Muscle of arm (tissue), 1 donor: ENCODE measurements at regions not wholly inside any gene's neighbourhood (a gene's known extent, or its start where the extent isn't known, plus 50 kb on each side); places are given as distances from the start of the nearest gene placed in this dataset.

Experiments used
- DNase-seq: peaks from one replicate; pipeline ENCODE4 v3.0.0-alpha.2; 2013

DNA sequence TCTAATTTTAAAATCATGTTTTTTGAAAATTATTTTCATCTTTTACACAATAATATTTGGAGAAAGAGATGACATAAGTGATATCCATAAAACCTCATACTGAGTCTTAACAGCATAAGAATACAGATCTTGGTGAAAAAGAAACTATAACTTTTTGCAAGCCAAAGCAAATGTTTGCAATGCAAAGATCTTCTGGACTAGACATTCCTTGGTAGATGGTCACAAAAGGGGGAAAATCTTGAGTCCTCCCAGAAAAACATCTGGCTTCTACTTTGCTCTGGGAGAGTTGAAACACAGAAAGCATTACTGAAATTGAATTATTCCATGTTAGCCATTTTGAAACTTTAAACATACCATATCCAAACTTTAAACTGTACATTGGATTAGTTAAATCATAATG is 308.2 kb downstream of the ANXA1 start:
- no peak for DNase-seq

DNA sequence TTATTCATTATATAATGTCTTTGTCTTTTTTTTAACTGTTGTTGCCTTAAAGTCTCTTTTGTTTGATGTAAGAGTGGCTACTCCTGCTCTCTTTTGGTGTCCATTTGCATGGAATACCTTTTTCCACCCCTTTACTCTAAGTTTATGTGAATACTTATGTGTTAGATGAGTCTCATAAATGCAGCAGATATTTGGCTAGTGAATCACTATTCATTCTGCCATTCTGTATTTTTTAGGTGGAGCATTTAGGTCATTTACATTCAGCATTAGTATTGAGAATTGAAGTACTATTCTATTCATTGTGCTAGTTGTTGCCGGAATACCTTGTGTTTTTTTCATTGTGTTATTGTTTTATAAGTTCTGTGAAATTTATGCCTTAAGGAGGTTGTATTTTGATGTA is 317.1 kb downstream of the ANXA1 start:
- no peak for DNase-seq

DNA sequence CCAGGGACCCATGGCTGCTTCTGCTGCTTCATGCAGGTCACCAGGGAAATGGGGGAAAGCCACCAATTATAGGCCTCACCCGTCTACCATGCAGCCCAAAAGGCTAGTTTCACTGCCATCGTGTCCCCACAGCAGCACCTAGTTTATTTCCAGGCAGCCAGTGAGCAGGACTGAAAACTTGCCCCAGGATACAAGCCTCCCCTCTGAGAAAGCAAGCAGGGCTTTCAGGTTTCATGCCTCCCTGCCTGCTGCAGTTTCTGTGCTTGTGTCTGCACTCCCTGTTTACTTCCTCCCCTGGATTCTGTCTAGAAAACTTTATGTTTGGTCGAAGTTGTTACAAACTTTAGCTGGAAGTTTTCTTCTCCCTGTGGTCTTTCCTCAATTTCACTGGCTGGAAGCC is 319.1 kb downstream of the ANXA1 start:
- DNase-seq: no peak

DNA sequence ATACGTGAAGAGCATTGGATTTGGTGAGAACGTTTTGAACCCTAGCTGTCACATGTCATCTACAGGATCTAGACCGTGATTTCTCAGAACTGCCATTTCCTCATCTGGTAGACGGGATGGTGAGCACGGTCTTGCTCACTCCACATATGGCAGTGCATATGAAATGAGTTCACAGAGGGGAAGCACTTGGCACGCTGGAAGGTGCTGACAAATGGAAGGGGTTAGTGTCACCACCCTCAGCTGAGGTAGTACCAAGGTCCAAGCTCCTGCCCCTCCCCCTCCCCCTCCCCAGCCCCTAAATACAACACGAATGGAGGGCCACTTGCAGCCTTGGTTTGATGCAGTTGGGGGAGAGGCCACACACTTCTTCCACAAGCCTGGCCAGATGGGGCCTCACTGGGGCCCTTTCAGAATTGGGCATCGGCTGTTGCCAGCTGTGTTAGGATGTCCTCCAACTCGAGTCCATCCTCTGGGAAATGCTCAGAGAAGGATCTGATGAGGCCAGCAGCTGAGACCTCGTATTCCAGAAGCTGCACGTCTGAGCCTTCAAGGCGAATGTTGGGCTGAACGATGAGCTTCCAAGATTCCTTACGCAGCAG is 322.4 kb downstream of the ANXA1 start:
- no peak for DNase-seq

- no peak for DNase-seq
These were observed 323.0 kb downstream of the ANXA1 start for GRCh38 chr9:73474625-73475024.

GRCh38 chr9:73494894-73495293 is 343.2 kb downstream of the ANXA1 start:
- DNase-seq: no peak

DNA sequence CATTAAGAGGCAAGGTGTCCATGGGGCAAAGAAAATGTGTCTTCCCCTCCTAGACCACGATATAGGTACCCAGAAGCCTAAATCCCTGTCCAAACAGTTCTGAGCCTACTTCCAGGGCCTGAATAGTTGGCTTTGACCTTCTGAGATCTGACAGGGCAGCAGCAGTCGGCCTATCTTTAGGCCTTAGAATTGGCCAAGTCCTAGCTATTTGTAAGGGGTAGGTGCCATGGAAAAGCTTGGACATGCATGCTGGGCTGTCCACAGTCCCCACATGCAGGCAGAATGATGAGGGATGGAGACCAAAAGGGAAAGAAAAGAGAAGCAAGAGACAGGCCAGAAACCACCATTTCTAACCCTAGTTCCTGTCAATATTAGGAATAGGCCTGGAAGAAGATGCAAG is 346.1 kb downstream of the ANXA1 start:
- no peak for DNase-seq

GRCh38 chr9:73515216-73515615 is 363.6 kb downstream of the ANXA1 start:
- no peak for DNase-seq

DNA sequence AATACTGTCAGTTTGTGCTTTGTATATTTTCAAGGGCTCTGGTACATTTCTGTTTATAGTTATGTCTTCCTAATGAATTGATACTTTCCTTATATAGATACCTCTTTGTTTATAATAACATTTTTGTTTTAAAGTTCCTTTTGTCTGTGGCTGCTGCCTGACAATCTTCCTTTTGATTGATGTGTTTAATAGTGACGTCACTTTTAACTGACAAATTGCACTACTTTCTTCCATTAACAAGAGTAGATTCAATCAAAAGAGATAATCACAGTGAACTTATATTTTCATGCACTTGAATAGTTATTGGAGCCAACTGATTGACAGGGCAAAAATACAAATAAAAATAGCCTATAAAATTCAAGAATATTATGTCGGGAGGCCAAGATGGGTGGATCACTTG is 371.7 kb downstream of the ANXA1 start:
- DNase-seq: no peak

DNA sequence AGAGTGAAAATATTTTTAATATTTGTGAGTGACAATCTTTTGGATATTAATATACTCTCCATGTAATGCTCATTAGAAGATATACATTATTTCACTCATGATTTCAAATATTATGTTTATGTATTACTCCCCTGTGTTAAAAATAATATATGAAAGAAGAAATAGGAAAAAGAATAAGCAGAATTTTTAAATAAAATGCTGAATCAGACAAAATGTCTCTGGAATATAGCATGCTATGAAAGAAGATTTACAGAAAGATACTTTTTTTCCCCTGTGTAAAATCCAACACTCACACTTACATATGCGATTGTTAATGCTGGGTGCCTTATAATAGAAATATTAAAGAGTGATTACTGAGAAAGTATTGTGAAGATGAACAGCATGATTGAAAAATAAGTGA is 373.7 kb downstream of the ANXA1 start:
- no peak for DNase-seq

- DNase-seq: no peak
These were observed 375.9 kb downstream of the ANXA1 start for GRCh38 chr9:73527521-73527920.

- DNase-seq: no peak
These were observed 377.3 kb downstream of the ANXA1 start for GRCh38 chr9:73528926-73529325.

DNA sequence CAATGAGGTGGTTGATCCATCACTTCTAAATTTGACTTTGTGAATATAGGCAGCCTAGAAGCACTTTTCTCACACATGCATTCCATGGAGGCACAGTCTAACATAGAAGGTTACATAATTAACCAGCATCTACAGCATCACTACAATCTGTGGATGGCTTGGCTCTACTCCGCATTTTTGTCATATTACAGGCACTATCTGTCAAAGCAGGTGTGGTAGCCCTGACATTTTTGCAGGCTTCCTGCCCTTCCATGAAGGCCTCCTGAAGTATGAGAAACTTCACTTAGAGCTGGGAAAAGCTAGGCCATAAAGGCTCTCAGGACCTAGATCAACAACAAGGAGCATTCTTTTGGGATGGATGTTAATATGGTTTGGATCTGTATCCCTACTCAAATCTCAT is 378.0 kb downstream of the ANXA1 start:
- no peak for DNase-seq

- no peak for DNase-seq
These were observed 379.4 kb downstream of the ANXA1 start for GRCh38 chr9:73531051-73531532.

DNA sequence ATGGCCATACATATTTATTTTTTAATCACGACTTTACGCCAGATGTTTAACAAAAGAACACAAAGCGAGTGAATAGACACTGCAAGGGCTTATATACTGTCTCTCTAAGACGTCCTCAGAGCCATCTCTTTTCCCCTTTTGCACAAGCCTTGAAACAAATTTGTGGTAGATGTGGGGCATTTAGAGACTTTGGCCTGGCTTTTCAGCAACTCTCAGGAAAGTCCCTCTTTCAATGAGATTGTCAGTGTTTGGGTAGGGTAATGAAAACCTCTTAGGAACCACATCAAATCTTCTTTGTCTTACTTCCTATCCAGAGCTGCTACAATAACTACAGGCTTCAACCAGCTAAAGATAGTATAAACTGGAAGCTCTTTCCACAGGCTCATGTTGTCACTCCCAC is 380.0 kb downstream of the ANXA1 start:
- no peak for DNase-seq

DNA sequence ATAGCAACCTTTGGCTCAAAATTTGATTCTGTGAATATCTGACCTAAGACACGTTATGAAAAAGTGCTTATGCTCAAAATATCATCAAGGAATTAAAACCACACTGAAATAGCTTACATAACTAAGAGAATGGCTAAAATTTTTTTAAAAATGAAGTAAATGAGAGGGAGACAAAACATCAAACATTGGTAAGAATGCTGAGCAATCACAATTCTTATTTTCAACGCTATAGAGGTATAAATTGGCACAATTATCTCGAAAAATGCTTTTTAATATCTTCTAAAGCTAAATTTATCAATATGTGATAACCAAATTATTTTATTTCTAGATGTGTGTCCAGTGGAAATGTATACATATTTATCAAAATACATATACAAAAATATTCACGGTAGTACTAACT is 381.3 kb downstream of the ANXA1 start:
- no peak for DNase-seq

DNA sequence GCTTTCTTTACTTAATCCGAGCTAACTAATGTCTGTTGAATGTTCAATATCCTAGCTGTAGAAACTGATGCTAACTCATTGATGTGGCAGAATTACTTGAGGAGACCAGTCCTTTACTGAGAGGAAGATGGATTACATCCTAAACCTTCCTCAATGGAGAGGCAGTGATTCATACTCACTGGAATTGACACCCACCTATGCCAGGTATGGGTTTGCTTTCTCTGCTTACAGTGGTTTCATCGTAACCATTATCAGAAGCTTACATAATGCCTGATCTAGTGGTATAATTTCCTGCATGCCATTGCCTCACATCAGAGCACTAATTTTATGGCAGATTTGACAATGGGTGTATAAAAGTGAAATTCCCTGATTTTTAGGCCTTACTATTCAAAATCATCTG is 384.7 kb downstream of the ANXA1 start:
- no peak for DNase-seq

DNA sequence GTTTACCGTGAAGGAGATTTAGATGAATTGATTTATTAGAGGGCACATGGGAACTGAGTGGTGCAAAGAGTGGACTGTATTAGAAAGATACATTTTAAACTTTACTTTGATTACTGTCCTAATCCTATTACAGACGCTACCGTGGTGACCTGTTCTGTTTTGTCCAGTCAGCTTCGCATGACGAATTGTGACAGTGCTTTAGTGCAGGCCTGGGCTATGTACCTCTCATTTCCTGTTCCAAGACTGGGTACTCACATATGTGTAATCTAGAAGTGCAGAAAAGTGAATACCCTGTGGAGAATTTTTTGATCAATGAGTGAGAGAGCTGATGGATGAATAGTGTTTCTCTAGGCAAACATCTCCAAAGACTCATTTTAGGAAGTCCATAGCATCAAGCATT is 385.9 kb downstream of the ANXA1 start:
- DNase-seq: no peak

DNA sequence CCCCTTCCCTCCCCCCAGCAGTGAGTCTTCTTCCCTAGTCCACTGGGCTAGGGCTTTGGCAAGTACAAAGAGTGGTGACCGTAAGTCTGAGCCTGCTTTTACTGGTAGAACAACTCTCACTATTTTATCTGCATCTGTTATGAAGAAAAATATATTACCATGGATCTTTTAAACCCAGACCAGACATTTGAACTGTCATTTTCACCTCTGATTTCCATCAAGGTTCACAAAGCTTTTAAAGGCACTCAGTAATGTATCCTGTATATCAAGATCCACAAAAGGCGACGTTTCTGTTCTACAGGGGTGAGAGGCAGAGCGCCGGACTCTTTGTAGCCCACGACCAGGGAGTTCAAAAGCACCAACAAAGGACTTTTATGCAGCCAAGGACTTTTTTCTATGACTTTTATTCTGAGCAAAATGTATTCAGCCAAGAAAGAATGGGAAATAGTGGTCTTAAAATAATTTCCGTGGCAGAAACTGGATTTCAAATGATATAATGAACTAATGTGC is 388.3 kb downstream of the ANXA1 start:
- no peak for DNase-seq

GRCh38 chr9:73541923-73542322 is 390.3 kb downstream of the ANXA1 start:
- no peak for DNase-seq

DNA sequence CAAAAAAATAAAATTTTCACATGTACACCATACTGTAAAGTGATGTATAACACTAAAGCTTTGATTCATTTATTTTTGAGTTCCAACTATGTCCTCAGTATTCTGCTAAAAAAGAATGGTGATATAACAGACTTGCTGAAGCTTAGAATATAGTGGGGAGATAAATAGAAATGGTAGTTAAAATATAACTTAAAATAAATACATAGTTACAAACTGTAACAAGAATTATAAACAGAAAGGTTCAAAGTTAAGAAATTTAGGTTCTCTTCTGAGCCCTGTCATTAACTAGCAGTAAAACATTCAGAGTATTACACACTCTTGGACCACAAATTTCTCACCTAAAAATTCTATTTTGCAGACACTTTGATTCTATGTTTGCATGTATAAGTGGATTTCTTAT is 392.1 kb downstream of the ANXA1 start:
- DNase-seq: no peak

DNA sequence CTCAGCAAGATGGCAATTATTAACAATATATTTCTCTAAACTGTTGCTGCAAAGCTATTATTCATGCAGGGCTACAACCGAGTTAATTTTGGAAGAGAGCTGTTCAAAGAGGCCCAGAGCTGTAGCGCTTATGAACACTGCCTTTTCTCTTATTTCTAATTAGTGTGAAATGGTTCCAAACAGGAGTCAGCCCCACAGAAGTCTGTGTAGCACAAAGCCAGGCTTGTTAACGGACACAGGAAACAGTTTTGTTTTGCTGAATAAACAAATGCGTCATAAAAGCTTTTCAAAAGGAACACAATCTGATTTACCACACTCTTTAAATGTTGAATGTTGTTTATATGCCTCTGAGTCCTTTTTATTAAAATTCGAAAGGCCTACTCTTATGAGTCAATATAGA is 396.5 kb downstream of the ANXA1 start:
- no peak for DNase-seq

GRCh38 chr9:73549991-73550390 is 398.3 kb downstream of the ANXA1 start:
- no peak for DNase-seq

- DNase-seq: no peak
These were observed 401.6 kb downstream of the ANXA1 start for GRCh38 chr9:73553295-73553694.
